Stimulated activated CD8-positive, alpha-beta memory T cell treated with anti-CD3 and anti-CD28 coated beads, Interleukin-12 subunit alpha, Interleukin-12 subunit beta, amount 100 ng/mL, for 24 hours (primary cell): ENCODE measurements at regions not wholly inside any gene's neighbourhood (a gene's known extent, or its start where the extent isn't known, plus 50 kb on each side); places are given as distances from the start of the nearest gene placed in this dataset.

Source experiments
- DNase-seq: peaks from one replicate; pipeline ENCODE4 v3.0.0-alpha.2; 2020; ENCODE audit errors: extremely low read depth

GRCh38 chr3:72460205-72461174 is 387.8 kb downstream of the SHQ1 start:
- no peak for DNase-seq

GRCh38 chr3:72459588-72459987 is 388.7 kb downstream of the SHQ1 start:
- no peak for DNase-seq

GRCh38 chr3:72458375-72458774 is 389.9 kb downstream of the SHQ1 start:
- DNase-seq, result no peak

GRCh38 chr3:72454441-72454840 is 393.8 kb downstream of the SHQ1 start:
- no peak for DNase-seq

GRCh38 chr3:72453706-72454105 is 394.5 kb downstream of the SHQ1 start:
- no peak for DNase-seq

- no peak for DNase-seq
These were observed 395.5 kb downstream of the SHQ1 start for GRCh38 chr3:72452745-72453144.

GRCh38 chr3:72451841-72452240 is 396.4 kb downstream of the SHQ1 start:
- DNase-seq, result no peak

GRCh38 chr3:72449551-72449950 is 398.7 kb downstream of the SHQ1 start:
- no peak for DNase-seq

GRCh38 chr3:72448858-72449257 is 399.4 kb downstream of the SHQ1 start:
- no peak for DNase-seq

GRCh38 chr3:72448375-72448823 is 399.8 kb downstream of the SHQ1 start:
- DNase-seq, result no peak

- DNase-seq, result peak; percentile 74
These were observed 400.9 kb downstream of the SHQ1 start for GRCh38 chr3:72447059-72447946.

- DNase-seq, result no peak
These were observed 401.8 kb downstream of the SHQ1 start, which contains the start of gene RYBP for GRCh38 chr3:72446218-72447058. TSS of gene RYBP (minus strand) at chr3:72446621.

GRCh38 chr3:72445827-72446217 is 402.4 kb downstream of the SHQ1 start:
- no peak for DNase-seq

- no peak for DNase-seq
These were observed 403.5 kb downstream of the SHQ1 start for GRCh38 chr3:72444656-72445223.

GRCh38 chr3:72442759-72443158 is 405.5 kb downstream of the SHQ1 start:
- DNase-seq, result no peak

- no peak for DNase-seq
These were observed 406.8 kb downstream of the SHQ1 start for GRCh38 chr3:72441284-72441994.

GRCh38 chr3:72440491-72440890 is 407.8 kb downstream of the SHQ1 start:
- no peak for DNase-seq

GRCh38 chr3:72439321-72440183 is 408.7 kb downstream of the SHQ1 start:
- DNase-seq, result no peak

GRCh38 chr3:72437661-72438406 is 410.4 kb downstream of the SHQ1 start:
- no peak for DNase-seq
